ENCODE measurements at regions not wholly inside any gene's neighbourhood (a gene's known extent, or its start where the extent isn't known, plus 50 kb on each side); places are given as distances from the start of the nearest gene placed in this dataset.

- Histone ChIP-seq H3K9me3 (ENCODE audit: low read depth, low read length) (no peaks in the 10 kb centered on the region), H3K9ac (ENCODE audit: insufficient read length) (no peak overlapping the region), H3K27ac (no peak overlapping the region), H3K4me3 (no peak overlapping the region), H3K36me3 (ENCODE audit: insufficient read depth, low read length) (no peaks in the 10 kb centered on the region)
- DNase-seq (ENCODE audit: low read depth, low spot score): no peak
- TF ChIP-seq FOXP2 (optimal IDR thresholded peaks at IDR 0.05; ENCODE audit: control extremely low read depth, extremely low read length, insufficient read depth): no peak
- TF ChIP-seq EZH2 (IDR thresholded peaks at IDR 0.05): no peak
- no peak for TF ChIP-seq POLR2AphosphoS5 (IDR thresholded peaks at IDR 0.05; ENCODE audit: borderline replicate concordance, low read depth, low read length)
Measured at GRCh38 chr17:71304498-71305158, 816.2 kb upstream of the SOX9 start.

GRCh38 chr17:71313866-71314265 lies 807.0 kb upstream of the SOX9 start:
- H3K9me3 ChIP-seq (ENCODE audit: low read depth, low read length): no peaks in the 10 kb centered on the region
- H3K36me3 ChIP-seq (ENCODE audit: insufficient read depth, low read length): no peaks in the 10 kb centered on the region
- H3K27ac ChIP-seq: no peak overlapping the region
- H3K4me3 ChIP-seq: no peak overlapping the region
- no peak for DNase-seq (ENCODE audit: low read depth, low spot score)
- TF ChIP-seq POLR2AphosphoS5 (IDR thresholded peaks at IDR 0.05; ENCODE audit: borderline replicate concordance, low read depth, low read length) (no peak), EZH2 (IDR thresholded peaks at IDR 0.05) (no peak), FOXP2 (optimal IDR thresholded peaks at IDR 0.05; ENCODE audit: control extremely low read depth, extremely low read length, insufficient read depth) (no peak)
- no peak overlapping the region for H3K9ac ChIP-seq (ENCODE audit: insufficient read length)

GRCh38 chr17:71315568-71315967 lies 805.3 kb upstream of the SOX9 start:
- no peaks in the 10 kb centered on the region for H3K36me3 ChIP-seq (ENCODE audit: insufficient read depth, low read length)
- H3K27ac ChIP-seq: no peak overlapping the region
- no peak overlapping the region for H3K4me3 ChIP-seq
- TF ChIP-seq POLR2AphosphoS5 (IDR thresholded peaks at IDR 0.05; ENCODE audit: borderline replicate concordance, low read depth, low read length) (no peak), EZH2 (IDR thresholded peaks at IDR 0.05) (no peak), FOXP2 (optimal IDR thresholded peaks at IDR 0.05; ENCODE audit: control extremely low read depth, extremely low read length, insufficient read depth) (no peak)
- no peak for DNase-seq (ENCODE audit: low read depth, low spot score)
- H3K9me3 ChIP-seq (ENCODE audit: low read depth, low read length): no peaks in the 10 kb centered on the region
- no peak overlapping the region for H3K9ac ChIP-seq (ENCODE audit: insufficient read length)

GRCh38 chr17:71316176-71316897 lies 804.5 kb upstream of the SOX9 start:
- DNase-seq (ENCODE audit: low read depth, low spot score): no peak
- Histone ChIP-seq H3K9me3 (ENCODE audit: low read depth, low read length) (no peaks in the 10 kb centered on the region), H3K4me3 (no peak overlapping the region), H3K27ac (no peak overlapping the region), H3K36me3 (ENCODE audit: insufficient read depth, low read length) (no peaks in the 10 kb centered on the region), H3K9ac (ENCODE audit: insufficient read length) (no peak overlapping the region)
- TF ChIP-seq FOXP2 (optimal IDR thresholded peaks at IDR 0.05; ENCODE audit: control extremely low read depth, extremely low read length, insufficient read depth) (no peak), EZH2 (IDR thresholded peaks at IDR 0.05) (no peak), POLR2AphosphoS5 (IDR thresholded peaks at IDR 0.05; ENCODE audit: borderline replicate concordance, low read depth, low read length) (no peak)

GRCh38 chr17:71320009-71320796 lies 800.6 kb upstream of the SOX9 start:
- Histone ChIP-seq H3K27ac (no peak overlapping the region), H3K9ac (ENCODE audit: insufficient read length) (no peak overlapping the region), H3K36me3 (ENCODE audit: insufficient read depth, low read length) (no peaks in the 10 kb centered on the region), H3K4me3 (no peak overlapping the region), H3K9me3 (ENCODE audit: low read depth, low read length) (no peaks in the 10 kb centered on the region)
- TF ChIP-seq EZH2 (IDR thresholded peaks at IDR 0.05): no peak
- no peak for TF ChIP-seq FOXP2 (optimal IDR thresholded peaks at IDR 0.05; ENCODE audit: control extremely low read depth, extremely low read length, insufficient read depth)
- TF ChIP-seq POLR2AphosphoS5 (IDR thresholded peaks at IDR 0.05; ENCODE audit: borderline replicate concordance, low read depth, low read length): no peak
- DNase-seq (ENCODE audit: low read depth, low spot score): no peak

- Histone ChIP-seq H3K9me3 (ENCODE audit: low read depth, low read length) (no peaks in the 10 kb centered on the region), H3K9ac (ENCODE audit: insufficient read length) (no peak overlapping the region), H3K36me3 (ENCODE audit: insufficient read depth, low read length) (no peaks in the 10 kb centered on the region), H3K4me3 (no peak overlapping the region), H3K27ac (no peak overlapping the region)
- TF ChIP-seq POLR2AphosphoS5 (IDR thresholded peaks at IDR 0.05; ENCODE audit: borderline replicate concordance, low read depth, low read length) (no peak), FOXP2 (optimal IDR thresholded peaks at IDR 0.05; ENCODE audit: control extremely low read depth, extremely low read length, insufficient read depth) (no peak), EZH2 (IDR thresholded peaks at IDR 0.05) (no peak)
- no peak for DNase-seq (ENCODE audit: low read depth, low spot score)
Measured at GRCh38 chr17:71325117-71325516, 795.7 kb upstream of the SOX9 start.

GRCh38 chr17:71325886-71326285 lies 794.9 kb upstream of the SOX9 start:
- no peak for DNase-seq (ENCODE audit: low read depth, low spot score)
- H3K36me3 ChIP-seq (ENCODE audit: insufficient read depth, low read length): no peaks in the 10 kb centered on the region
- no peak overlapping the region for H3K27ac ChIP-seq
- H3K9me3 ChIP-seq (ENCODE audit: low read depth, low read length): no peaks in the 10 kb centered on the region
- H3K9ac ChIP-seq (ENCODE audit: insufficient read length): no peak overlapping the region
- TF ChIP-seq FOXP2 (optimal IDR thresholded peaks at IDR 0.05; ENCODE audit: control extremely low read depth, extremely low read length, insufficient read depth): no peak
- no peak for TF ChIP-seq POLR2AphosphoS5 (IDR thresholded peaks at IDR 0.05; ENCODE audit: borderline replicate concordance, low read depth, low read length)
- no peak for TF ChIP-seq EZH2 (IDR thresholded peaks at IDR 0.05)
- H3K4me3 ChIP-seq: no peak overlapping the region

GRCh38 chr17:71327376-71328059 lies 793.3 kb upstream of the SOX9 start:
- Histone ChIP-seq H3K36me3 (ENCODE audit: insufficient read depth, low read length) (no peaks in the 10 kb centered on the region), H3K27ac (no peak overlapping the region), H3K9me3 (ENCODE audit: low read depth, low read length) (no peaks in the 10 kb centered on the region), H3K4me3 (no peak overlapping the region), H3K9ac (ENCODE audit: insufficient read length) (no peak overlapping the region)
- DNase-seq (ENCODE audit: low read depth, low spot score): no peak
- TF ChIP-seq FOXP2 (optimal IDR thresholded peaks at IDR 0.05; ENCODE audit: control extremely low read depth, extremely low read length, insufficient read depth) (no peak), POLR2AphosphoS5 (IDR thresholded peaks at IDR 0.05; ENCODE audit: borderline replicate concordance, low read depth, low read length) (no peak), EZH2 (IDR thresholded peaks at IDR 0.05) (no peak)
